ELR (cell line): ENCODE measurements at regions not wholly inside any gene's neighbourhood (a gene's known extent, or its start where the extent isn't known, plus 50 kb on each side); places are given as distances from the start of the nearest gene placed in this dataset.
"Not testable (repeated sequence)": the region's sequence is repeated elsewhere in the genome, so short reads cannot be mapped to it uniquely, and the experiment has no call there.

Experiments
- DNase-seq: peaks from one replicate; pipeline ENCODE4 v3.0.0-alpha.2; 2015; ENCODE audit warnings: low read depth

DNA sequence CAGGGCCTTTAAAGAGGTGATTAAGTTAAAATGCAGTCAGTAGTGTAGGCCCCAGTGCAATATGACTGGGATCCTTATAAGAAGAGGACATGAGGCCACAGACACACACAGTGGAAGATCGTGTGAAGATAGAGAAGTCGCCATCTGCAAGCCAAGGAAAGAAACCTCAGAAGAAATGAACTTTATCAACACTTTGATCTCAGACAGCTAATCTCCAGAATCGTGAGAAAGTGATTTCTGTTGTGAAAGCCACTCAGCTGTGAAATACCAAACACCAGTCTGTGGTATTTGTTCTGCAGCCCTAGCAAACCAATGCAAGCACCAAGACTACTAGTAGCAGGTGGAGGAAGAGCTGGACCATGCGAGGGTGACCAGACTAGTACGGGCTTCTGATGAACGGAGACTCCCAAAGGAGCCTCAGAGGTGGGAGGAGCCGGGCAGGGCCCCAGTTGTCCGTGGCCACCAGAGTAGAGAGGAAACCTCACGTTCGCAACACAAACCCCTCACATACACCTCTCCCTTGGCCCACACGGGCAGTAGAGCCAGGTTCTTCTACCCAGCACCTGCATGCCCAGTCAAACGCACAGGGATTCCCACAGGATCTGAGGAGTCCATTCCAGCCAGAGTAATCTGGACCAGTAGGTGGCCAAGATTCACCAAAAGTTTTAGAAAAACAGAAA, 243.0 kb downstream of the TTC8 start:
- DNase-seq, result no peak

DNA sequence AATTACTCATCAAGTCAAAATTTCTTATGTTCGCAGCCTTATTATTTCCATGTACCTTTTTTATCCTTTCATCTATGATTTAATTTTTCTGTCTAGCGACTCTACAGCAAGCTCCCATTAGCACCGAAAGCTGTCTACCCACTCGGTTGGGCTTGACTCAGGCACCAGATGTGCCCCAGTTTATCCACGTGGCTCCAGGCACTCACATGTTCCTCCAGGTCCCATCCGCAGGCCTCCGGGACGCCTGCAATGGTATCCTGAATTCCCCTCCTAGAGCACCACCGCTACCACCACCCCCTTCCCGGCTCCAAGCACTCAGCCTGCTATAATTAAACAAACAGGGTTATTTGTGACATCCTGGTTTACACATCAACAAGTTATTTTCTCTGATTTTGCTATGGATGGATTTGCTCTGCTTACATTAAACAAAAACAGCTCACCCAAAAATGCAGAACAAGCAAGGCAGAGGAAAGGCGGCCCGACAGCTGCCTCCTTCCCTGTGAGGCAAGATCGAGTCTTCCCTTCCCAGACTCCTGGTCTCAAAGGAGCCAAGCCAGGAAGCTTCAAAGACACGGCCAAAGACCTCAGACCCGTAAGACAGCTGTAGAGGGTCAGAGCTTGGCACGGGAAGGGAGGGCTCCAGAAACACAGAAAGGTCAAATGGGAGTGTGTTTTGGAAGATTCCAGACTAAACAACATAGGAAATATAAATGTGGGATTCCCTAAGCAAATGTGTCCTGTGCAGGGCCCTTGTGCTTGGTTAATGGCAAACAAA, 253.8 kb downstream of the TTC8 start:
- no peak for DNase-seq

DNA sequence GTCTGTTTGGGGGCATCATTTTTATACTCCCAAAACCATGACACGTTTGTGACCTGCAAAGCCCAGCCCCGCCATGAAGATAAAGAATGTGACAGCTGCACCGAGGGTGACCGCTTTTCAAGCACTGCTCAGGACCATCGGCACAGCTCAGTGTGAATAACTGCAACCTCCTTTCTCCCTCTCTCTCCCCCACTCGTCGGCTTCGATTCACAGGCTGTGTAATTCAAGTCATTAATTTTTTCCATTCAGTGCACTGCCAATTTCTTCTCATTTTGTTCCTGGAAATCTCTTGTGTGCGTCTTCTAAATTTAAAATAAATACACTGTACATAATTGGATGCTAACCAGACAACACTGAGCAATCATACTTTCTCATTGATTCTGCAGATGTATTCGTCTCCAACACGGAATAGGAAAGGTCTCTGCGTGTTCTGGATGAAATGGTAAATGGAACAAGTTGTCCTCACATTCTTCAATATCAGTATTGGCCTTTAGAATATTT, 260.8 kb downstream of the TTC8 start:
- no peak for DNase-seq

DNA sequence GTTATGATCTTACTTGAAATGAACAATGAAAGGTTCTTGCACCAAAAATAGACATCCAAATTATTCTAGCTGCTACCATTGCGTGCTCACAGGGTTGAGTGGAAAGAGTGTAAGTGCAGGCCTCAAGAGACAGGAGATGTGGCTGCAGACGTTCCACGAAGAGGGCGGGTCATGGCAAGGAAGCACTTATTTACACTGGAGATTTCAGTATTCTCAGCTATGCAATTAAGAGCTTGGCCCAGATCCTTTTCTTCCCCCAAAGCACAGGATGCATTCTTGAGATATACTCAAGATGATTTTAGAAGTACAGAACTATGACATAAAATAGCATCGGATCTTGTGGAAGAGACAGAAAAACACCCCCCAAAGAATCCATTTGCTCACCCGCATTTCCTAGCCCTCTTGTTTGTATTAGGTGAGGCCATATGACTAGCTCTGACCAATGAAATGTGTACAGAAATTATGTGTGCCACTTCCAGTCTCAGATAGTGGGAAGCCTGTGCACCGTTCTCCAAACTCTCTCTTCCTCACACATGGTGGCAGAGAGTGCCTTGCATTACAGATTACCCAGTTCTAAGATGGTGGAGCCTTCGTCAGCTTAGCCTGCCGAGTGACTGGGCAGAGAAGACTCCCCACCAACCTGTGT, 261.4 kb downstream of the TTC8 start:
- DNase-seq, result no peak

DNA sequence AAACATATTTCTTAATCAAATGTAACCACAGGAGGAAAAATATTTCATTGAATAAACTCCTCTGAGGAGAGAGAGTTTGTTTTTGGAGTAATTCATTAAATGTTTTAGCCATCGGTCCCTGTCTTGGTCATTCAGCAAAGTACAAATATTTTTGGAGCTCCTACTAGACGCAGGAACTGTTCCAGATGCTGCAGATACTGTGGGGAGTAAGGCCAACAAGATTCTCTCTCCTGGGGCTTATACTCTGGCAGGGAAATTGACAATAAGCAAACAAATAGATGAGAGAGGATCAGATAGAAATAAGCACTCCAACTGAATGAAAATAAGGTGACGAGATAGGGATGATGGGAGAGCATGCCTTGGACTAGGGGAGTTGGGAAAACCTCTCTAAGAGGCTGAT, 264.1 kb downstream of the TTC8 start:
- DNase-seq, result no peak

DNA sequence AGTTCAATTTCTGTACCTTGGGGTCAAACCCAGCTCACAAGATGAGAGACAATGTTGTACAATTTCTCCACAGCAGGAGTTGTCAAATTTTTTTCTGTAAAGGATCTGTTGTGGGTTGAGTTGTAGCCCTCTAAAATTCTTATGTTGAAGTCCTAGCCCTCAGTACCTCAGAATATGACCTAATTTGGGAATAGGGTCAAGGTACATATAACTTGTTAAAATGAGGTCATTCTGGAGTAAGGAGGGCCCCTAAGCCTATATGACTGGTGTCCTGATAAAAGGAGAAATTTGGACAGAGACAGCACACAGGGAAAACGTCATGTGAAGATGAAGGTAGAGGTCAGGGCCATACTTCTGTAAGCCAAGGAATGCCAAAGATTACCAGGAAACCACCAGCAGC, 264.9 kb downstream of the TTC8 start:
- DNase-seq, result no peak

DNA sequence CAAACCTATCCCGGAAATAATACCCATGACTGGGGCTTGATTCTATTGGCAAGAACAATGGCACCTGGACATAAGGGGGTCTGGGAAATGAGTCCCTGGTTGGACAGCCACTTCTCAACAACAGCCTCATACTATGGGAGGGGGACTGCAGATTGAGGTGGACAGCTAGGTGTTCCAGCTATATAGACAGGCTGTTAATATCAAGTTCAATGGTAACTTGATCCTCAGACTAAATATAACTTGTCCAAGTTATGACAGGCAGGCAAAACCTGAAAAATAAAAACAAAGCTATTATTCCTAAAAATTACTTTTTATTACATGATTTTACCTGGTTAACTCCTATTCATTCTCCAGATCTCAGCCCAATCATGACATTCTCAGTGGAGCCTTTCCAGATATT, 267.3 kb downstream of the TTC8 start:
- DNase-seq, result no peak

DNA sequence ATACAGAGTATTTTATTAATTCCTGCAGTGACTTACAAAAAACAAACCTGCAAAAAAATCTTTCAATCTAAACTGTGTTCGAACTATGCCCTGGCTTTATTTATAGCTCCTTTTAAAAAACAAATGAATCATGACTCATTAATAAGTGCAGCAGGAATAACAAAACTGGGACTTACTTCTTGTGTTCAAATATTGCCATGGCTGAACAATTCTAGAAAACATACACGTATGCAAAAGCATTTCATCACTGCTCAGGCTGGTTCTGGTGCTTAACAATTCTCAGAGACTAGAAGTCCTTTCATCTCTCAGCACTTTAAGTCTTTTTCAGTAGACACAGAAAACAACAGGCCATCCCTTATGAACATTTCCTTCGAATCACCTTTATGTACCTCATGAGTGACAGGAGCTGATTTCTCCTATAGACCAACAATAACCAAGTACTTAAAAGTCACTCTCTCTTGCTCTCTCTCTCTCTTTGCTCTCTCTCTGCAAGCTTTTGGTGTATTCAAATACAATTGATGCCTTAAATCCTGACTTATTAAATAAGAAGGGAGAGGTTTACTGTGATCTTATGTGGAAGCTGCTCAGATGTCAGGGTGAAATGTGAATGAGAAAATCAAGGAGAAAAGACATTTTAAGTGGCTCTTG, 268.8 kb downstream of the TTC8 start:
- no peak for DNase-seq

DNA sequence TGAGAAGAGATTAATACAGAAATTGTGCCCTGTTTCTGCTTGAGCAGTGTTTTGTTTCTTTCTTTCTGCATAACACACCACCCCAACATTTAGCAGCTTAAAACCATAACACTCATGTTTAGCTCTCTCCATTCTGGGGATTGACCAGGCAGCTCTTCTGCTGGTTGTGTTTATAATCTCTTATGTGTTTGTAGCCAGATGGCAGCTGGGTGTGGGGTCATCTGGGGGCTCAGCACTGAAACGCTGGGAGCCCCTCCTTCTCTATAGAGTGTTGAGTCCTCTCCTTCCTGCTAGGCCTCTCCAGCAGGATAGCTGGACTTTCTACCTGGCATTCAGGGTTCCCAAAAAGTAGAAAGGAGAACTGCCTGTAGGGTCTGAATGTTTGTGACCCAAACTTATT, 270.6 kb downstream of the TTC8 start:
- no peak for DNase-seq

DNA sequence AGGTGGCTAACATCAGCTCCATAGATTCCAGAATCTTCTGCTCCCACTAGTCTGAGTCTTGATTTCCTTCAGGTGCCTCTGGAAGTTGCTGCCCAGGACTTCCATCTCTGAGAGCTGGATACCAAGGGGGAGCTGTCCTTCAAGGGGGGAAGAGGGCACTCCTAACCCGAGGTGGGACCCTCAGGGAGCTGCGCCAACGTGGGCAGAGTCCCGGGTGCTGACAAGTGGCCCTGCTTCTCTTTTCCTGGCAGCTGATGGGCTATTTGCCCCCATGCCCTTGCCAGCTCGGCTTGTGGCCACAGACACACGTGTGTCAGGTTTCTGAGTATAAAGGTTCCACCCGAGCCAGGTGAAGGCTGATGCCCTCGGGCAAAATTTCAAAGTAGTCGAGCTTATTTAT, 272.5 kb downstream of the TTC8 start:
- DNase-seq, result no peak

DNA sequence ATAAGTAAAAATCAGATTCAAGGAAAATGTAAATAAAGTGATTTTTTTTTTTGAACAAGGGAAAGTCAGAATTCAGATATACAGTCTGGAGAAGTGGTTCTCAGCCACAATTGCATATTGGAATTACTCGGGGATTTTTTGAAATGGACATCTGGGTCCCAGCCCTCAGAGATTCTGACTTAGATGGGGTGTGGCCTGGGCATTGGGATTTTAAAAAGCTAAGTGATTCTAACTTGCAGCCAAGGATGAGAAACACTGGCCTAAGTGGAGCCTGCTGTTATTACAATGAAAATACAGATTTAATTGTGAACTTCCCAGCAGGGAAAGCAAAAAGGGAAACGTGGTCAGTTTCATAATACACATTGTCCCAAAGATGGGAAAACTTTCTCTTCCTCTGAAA, 273.8 kb downstream of the TTC8 start:
- no peak for DNase-seq

DNA sequence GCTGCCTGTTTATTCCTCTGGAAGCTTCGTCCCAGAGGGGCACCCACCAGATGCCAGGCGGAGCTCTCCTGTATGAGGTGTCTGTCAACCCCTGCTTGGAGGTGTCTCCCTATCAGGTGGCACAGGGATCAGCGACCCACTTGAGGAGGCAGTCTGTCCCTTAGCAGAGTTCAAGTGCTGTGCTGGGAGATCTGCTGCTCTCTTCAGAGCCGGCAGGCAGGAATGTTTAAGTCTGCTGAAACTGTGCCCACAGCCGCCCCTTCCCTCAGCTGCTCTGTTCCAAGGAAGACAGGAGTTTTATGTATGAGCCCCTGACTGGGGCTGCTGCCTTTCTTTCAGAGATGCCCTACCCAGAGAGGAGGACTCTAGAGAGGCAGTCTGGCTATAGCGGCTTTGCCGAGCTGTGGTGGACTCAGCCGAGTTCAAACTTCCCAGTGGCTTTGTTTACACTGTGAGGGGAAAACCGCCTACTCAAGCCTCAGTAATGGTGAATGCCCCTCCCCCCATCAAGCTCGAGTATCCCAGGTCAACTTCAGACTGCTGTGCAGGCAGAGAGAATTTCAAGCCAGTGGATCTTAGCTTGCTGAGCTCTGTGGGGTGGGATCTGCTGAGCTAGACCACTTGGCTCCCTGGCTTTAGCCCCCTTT, 279.8 kb downstream of the TTC8 start:
- not testable (repeated sequence) for DNase-seq

DNA sequence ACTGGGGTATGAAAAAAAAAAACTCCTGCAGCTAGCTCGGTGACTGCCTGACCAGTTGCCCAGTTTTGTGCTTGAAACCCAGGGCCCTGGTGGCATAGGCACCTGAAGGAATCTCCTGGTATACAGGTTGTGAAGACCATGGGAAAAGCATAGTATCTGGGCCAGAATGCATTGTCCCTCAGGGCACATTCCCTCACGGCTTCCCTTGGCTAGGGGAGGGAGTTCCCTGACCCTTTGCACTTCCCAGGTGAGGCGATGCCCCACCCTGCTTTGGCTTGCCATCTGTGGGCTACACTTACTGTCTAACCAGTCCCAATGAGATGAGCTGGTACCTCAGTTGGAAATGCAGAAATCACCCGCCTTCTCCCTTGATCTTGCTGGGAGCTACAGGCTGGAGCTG, 280.4 kb downstream of the TTC8 start:
- DNase-seq, result not testable (repeated sequence)
